ENCODE measurements at regions not wholly inside any gene's neighbourhood (a gene's known extent, or its start where the extent isn't known, plus 50 kb on each side); places are given as distances from the start of the nearest gene placed in this dataset.

DNA sequence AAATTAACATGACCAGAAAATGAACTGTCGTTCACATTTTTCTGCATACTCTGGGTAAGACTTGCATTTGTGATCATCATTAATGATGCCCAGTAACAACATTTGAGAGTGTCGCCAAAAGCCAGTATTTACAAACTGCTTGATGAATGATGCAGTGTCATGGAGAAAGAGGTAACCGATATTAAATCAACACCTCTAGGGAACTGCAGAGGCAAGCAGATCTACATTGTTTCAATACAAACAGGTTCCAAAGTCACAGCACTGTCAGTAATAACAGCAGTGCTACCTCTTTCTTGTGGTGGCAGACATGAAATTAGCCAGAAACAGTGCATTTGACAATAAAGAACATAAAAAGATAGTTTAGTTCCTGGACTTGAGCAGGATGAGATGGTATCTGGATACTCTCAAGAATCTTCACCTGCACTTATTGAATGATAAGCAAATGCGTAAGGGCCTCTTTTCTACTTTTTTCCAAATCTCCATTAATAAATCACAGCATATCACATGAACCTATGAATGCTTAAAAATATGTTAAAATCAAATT, 456.6 kb downstream of the ARHGEF28 start:
- TF ChIP-seq CTCF (conservative IDR thresholded peaks at IDR 0.05; ENCODE audit: low read length): no peak
- no peak for TF ChIP-seq EZH2phosphoT487 (IDR thresholded peaks at IDR 0.05; ENCODE audit: borderline replicate concordance)

Data from Loucy (cell line).